OCI-LY3 (cell line): ENCODE measurements at regions not wholly inside any gene's neighbourhood (a gene's known extent, or its start where the extent isn't known, plus 50 kb on each side); places are given as distances from the start of the nearest gene placed in this dataset.
A peak's percentile ranks its signal among the peaks of the same experiment; 100 is the strongest.
"Not testable (repeated sequence)": the region's sequence is repeated elsewhere in the genome, so short reads cannot be mapped to it uniquely, and the experiment has no call there.

Experiments used
- H2AFZ ChIP-seq: fragments of 200-600, 300-600 bp; shearing (Covaris generic); 2 replicates; pipeline ENCODE4 v1.6.0; 2014; ENCODE audit warnings: antibody characterized with exemption, low read depth, low read length
- H3K27ac ChIP-seq: fragments of 200-600, 300-600 bp; sonication (generic); 2 replicates; pipeline ENCODE4 v1.5.1; 2014; ENCODE audit warnings: mild to moderate bottlenecking, low read length, moderate library complexity, mixed read lengths
- H3K27me3 ChIP-seq: fragments of 200-600, 300-600 bp; sonication (generic); 2 replicates; pipeline ENCODE4 v1.6.1; 2014; ENCODE audit warnings: low read depth, low read length, mixed read lengths
- H3K36me3 ChIP-seq: fragments of 200-600, 300-600 bp; sonication (generic); replicated peaks from 2 replicates; pipeline ENCODE3; 2014; ENCODE audit warnings: low read depth, low read length, mixed read lengths
- H3K4me1 ChIP-seq: fragments of 300-600, 200-600 bp; sonication (generic); 2 replicates; pipeline ENCODE4 v1.6.1; 2014; ENCODE audit warnings: low read length, mixed read lengths
- H3K4me2 ChIP-seq: fragments of 200-600, 300-600 bp; sonication (generic); 2 replicates; pipeline ENCODE4 v1.6.1; 2014; ENCODE audit warnings: low read length, mixed read lengths
- H3K4me3 ChIP-seq: fragments of 300-600, 200-600 bp; sonication (generic); 2 replicates; pipeline ENCODE4 v1.5.1; 2014; ENCODE audit warnings: antibody characterized with exemption, mild to moderate bottlenecking, low read length, moderate library complexity
- H3K79me2 ChIP-seq: fragments of 300-600, 200-600 bp; shearing (Covaris generic); 2 replicates; pipeline ENCODE4 v1.6.1; 2014; ENCODE audit warnings: mild to moderate bottlenecking, low read length, mixed read lengths
- H3K9ac ChIP-seq: fragments of 300-600, 200-600 bp; shearing (Covaris generic); 2 replicates; pipeline ENCODE4 v1.6.0; 2014; ENCODE audit warnings: mild to moderate bottlenecking, low read length, moderate library complexity
- H3K9me3 ChIP-seq: fragments of 200-600, 300-600 bp; shearing (Covaris generic); 2 replicates; pipeline ENCODE4 v1.6.1; 2014; ENCODE audit warnings: low read length, mixed read lengths; ENCODE audit not compliant: insufficient read depth
- H4K20me1 ChIP-seq: fragments of 200-600, 300-600 bp; sonication (generic); 2 replicates; pipeline ENCODE4 v1.6.1; 2016; ENCODE audit warnings: low read length, mixed read lengths; ENCODE audit not compliant: insufficient read depth
- CTCF ChIP-seq: fragments of 200-600, 300-600 bp; sonication (generic); IDR thresholded peaks from 2 replicates; pipeline ENCODE4 v1.5.1; 2014; ENCODE audit warnings: antibody characterized with exemption, low read length, low read depth
- EZH2phosphoT487 ChIP-seq: fragments of 200-600 bp; shearing (Covaris generic); IDR thresholded peaks from 2 replicates; pipeline ENCODE4 v1.6.1; 2018; ENCODE audit warnings: antibody characterized with exemption, mixed run types, low read depth

DNA sequence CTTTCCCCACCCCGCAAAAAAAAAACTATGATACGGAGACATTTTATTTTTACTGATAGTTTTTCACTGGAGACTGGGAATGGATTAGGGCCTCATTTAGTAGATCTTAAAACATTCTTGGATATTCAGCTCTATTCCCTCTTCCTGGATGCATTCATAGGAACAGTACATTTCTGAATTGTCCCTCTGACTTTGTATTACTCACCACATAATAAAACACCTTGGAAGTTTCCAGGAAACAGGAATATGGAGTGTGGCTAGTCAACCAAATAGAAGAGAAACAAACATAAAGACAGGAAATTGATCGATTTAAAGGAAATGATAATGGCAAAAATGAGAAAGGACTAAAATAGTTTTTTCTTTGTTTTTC is 147.7 kb downstream of the GPX5 start:
- Histone ChIP-seq H3K9me3 (no peaks in the 10 kb centered on the region), H3K9ac (no peak overlapping the region), H3K79me2 (no peaks in the 10 kb centered on the region), H3K27me3 (no peaks in the 10 kb centered on the region), H2AFZ (no peak overlapping the region), H3K27ac (no peak overlapping the region), H3K4me2 (peak overlapping the region; percentile 65), H4K20me1 (no peaks in the 10 kb centered on the region), H3K4me1 (no peaks in the 10 kb centered on the region), H3K36me3 (no peaks in the 10 kb centered on the region), H3K4me3 (peak overlapping the region; percentile 65)
- TF ChIP-seq EZH2phosphoT487 = no peak
- no peak for TF ChIP-seq CTCF

- peak overlapping the region; percentile 65 for H3K4me2 ChIP-seq
- H3K9me3 ChIP-seq = no peaks in the 10 kb centered on the region
- H3K79me2 ChIP-seq = no peaks in the 10 kb centered on the region
- no peak overlapping the region; the same call in 1 of the 2 replicates for H2AFZ ChIP-seq
- no peaks in the 10 kb centered on the region for H3K27me3 ChIP-seq
- no peaks in the 10 kb centered on the region for H4K20me1 ChIP-seq
- TF ChIP-seq CTCF = no peak
- TF ChIP-seq EZH2phosphoT487 = no peak
- H3K4me3 ChIP-seq = peak overlapping the region; percentile 65
- no peak overlapping the region for H3K27ac ChIP-seq
- no peaks in the 10 kb centered on the region for H3K36me3 ChIP-seq
- no peaks in the 10 kb centered on the region for H3K4me1 ChIP-seq
- no peak overlapping the region for H3K9ac ChIP-seq
Measured at GRCh38 chr6:28673787-28674671, 148.3 kb downstream of the GPX5 start.

GRCh38 chr6:28675600-28675999 is 149.9 kb downstream of the GPX5 start:
- no peaks in the 10 kb centered on the region for H4K20me1 ChIP-seq
- no peak for TF ChIP-seq CTCF
- no peak for TF ChIP-seq EZH2phosphoT487
- H3K79me2 ChIP-seq = no peaks in the 10 kb centered on the region
- no peaks in the 10 kb centered on the region for H3K27me3 ChIP-seq
- no peaks in the 10 kb centered on the region for H3K36me3 ChIP-seq
- no peak overlapping the region for H2AFZ ChIP-seq
- H3K9me3 ChIP-seq = no peaks in the 10 kb centered on the region
- H3K4me2 ChIP-seq = no peak overlapping the region
- no peak overlapping the region for H3K4me3 ChIP-seq
- H3K9ac ChIP-seq = no peak overlapping the region
- no peak overlapping the region for H3K27ac ChIP-seq
- H3K4me1 ChIP-seq = no peaks in the 10 kb centered on the region

DNA sequence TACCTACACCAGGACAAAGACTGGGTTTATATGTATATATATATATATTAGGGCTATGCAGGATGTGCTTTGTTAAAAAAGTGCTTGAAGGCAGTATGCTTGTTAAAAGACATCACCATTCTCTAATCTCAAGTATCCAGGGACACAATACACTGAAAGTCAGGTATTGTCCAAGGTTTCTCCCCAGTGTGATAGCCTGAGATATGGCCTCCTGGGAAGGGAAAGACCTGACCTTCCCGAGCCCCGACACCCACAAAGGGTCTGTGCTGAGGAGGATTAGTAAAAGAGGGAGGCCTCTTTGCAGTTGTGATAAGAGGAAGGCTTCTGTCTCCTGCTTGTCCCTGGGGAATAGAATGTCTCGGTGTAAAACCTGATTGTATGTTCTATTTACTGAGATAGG is 156.9 kb downstream of the GPX5 start:
- Histone ChIP-seq H3K27ac (no peak overlapping the region), H2AFZ (no peak overlapping the region), H3K4me2 (peak overlapping the region; percentile 78), H3K4me1 (peaks cover 6% of the 10 kb centered on the region; the same call in 1 of the 2 replicates), H3K9ac (no peak overlapping the region), H3K9me3 (no peaks in the 10 kb centered on the region), H3K79me2 (no peaks in the 10 kb centered on the region), H3K4me3 (peak overlapping the region; percentile 75), H4K20me1 (no peaks in the 10 kb centered on the region), H3K36me3 (no peaks in the 10 kb centered on the region), H3K27me3 (no peaks in the 10 kb centered on the region)
- TF ChIP-seq CTCF (no peak), EZH2phosphoT487 (no peak)

GRCh38 chr6:28682956-28683685 is 157.4 kb downstream of the GPX5 start:
- H3K4me2 ChIP-seq = peak overlapping the region; percentile 78
- not testable (repeated sequence) for H3K36me3 ChIP-seq, H3K9me3 ChIP-seq, H4K20me1 ChIP-seq, H3K27ac ChIP-seq, H3K79me2 ChIP-seq, H2AFZ ChIP-seq, H3K27me3 ChIP-seq, H3K4me1 ChIP-seq
- H3K9ac ChIP-seq = peak overlapping the region; percentile 38
- H3K4me3 ChIP-seq = peak overlapping the region; percentile 75
